OCI-LY1 (cell line): ENCODE measurements at regions not wholly inside any gene's neighbourhood (a gene's known extent, or its start where the extent isn't known, plus 50 kb on each side); places are given as distances from the start of the nearest gene placed in this dataset.

Experiments
- H2AFZ ChIP-seq: fragments of 200-600 bp; sonication (generic), shearing (Covaris generic); 2 replicates; pipeline ENCODE4 v1.6.0; 2014; ENCODE audit warnings: antibody characterized with exemption, mild to moderate bottlenecking, low read length
- H3F3A ChIP-seq: fragments of 200-600 bp; sonication (generic), shearing (Covaris generic); 2 replicates; pipeline ENCODE4 v1.6.0; 2014; ENCODE audit warnings: mild to moderate bottlenecking, antibody characterized with exemption, low read length, moderate library complexity; ENCODE audit not compliant: insufficient read depth
- H3K27ac ChIP-seq: fragments of 200-600 bp; sonication (generic); 2 replicates; pipeline ENCODE4 v1.5.1; 2014; ENCODE audit warnings: low read length, mixed run types, mild to moderate bottlenecking, low read depth; ENCODE audit not compliant: poor library complexity, severe bottlenecking
- H3K27me3 ChIP-seq: fragments of 200-600 bp; sonication (generic); 2 replicates; pipeline ENCODE4 v1.6.0; 2014; ENCODE audit warnings: antibody characterized with exemption, mild to moderate bottlenecking, low read length, moderate library complexity; ENCODE audit not compliant: insufficient read depth
- H3K36me3 ChIP-seq: fragments of 200-600 bp; sonication (generic); 2 replicates; pipeline ENCODE4 v1.6.1; 2014; ENCODE audit warnings: mild to moderate bottlenecking, antibody characterized with exemption, low read length, moderate library complexity, mixed read lengths; ENCODE audit not compliant: insufficient read depth
- H3K4me1 ChIP-seq: fragments of 200-600 bp; sonication (generic); 2 replicates; pipeline ENCODE4 v1.5.1; 2014; ENCODE audit warnings: mild to moderate bottlenecking, low read length, moderate library complexity; ENCODE audit not compliant: insufficient read depth, severe bottlenecking
- H3K4me2 ChIP-seq: fragments of 200-600 bp; sonication (generic), shearing (Covaris generic); 2 replicates; pipeline ENCODE4 v1.6.1; 2014; ENCODE audit warnings: low read length
- H3K4me3 ChIP-seq: fragments of 200-600 bp; sonication (generic); 2 replicates; pipeline ENCODE4 v1.5.1; 2014; ENCODE audit warnings: low read length, low read depth, mild to moderate bottlenecking, mixed read lengths; ENCODE audit not compliant: poor library complexity, severe bottlenecking
- H3K79me2 ChIP-seq: fragments of 200-600 bp; shearing (Covaris generic); 2 replicates; pipeline ENCODE4 v1.6.1; 2016; ENCODE audit warnings: mixed run types, low read length, mixed read lengths; ENCODE audit not compliant: insufficient read depth
- H3K9ac ChIP-seq: fragments of 200-600 bp; sonication (generic), shearing (Covaris generic); 2 replicates; pipeline ENCODE4 v1.6.1; 2014; ENCODE audit warnings: mild to moderate bottlenecking, low read length, mixed read lengths
- H3K9me2 ChIP-seq: fragments of 200-600 bp; sonication (generic), shearing (Covaris generic); 2 replicates; pipeline ENCODE4 v1.6.1; 2014; ENCODE audit warnings: low read depth, mild to moderate bottlenecking, low read length, mixed read lengths
- H3K9me3 ChIP-seq: fragments of 200-600 bp; shearing (Covaris generic); 2 replicates; pipeline ENCODE4 v1.6.1; 2014; ENCODE audit warnings: low read length, mixed read lengths
- H4K20me1 ChIP-seq: fragments of 200-600 bp; sonication (generic), shearing (Covaris generic); 2 replicates; pipeline ENCODE4 v1.6.0; 2016; ENCODE audit warnings: mild to moderate bottlenecking, low read length; ENCODE audit not compliant: insufficient read depth
- EZH2 ChIP-seq: fragments of 200-600 bp; sonication (generic), shearing (Covaris generic); IDR thresholded peaks from 2 replicates; pipeline ENCODE4 v1.8.0; 2017; ENCODE audit warnings: borderline replicate concordance, mixed run types, mild to moderate bottlenecking, antibody characterized with exemption, low read length, moderate library complexity, mixed read lengths
- TF ChIP-seq, protein P1 (sequence below): fragments of 200-600 bp; sonication (generic), shearing (Covaris generic); IDR thresholded peaks from 2 replicates; pipeline ENCODE4 v1.5.1; 2017; ENCODE audit warnings: mild to moderate bottlenecking, antibody characterized with exemption, low read length, moderate library complexity, mixed read lengths

GRCh38 chr2:103254611-103255010 is 492.8 kb downstream of the TMEM182 start:
- no peaks in the 10 kb centered on the region for H3K36me3 ChIP-seq
- no peak overlapping the region for H3K4me2 ChIP-seq
- H3K4me1 ChIP-seq = no peaks in the 10 kb centered on the region
- H2AFZ ChIP-seq = no peak overlapping the region
- TF ChIP-seq, protein P1, sequence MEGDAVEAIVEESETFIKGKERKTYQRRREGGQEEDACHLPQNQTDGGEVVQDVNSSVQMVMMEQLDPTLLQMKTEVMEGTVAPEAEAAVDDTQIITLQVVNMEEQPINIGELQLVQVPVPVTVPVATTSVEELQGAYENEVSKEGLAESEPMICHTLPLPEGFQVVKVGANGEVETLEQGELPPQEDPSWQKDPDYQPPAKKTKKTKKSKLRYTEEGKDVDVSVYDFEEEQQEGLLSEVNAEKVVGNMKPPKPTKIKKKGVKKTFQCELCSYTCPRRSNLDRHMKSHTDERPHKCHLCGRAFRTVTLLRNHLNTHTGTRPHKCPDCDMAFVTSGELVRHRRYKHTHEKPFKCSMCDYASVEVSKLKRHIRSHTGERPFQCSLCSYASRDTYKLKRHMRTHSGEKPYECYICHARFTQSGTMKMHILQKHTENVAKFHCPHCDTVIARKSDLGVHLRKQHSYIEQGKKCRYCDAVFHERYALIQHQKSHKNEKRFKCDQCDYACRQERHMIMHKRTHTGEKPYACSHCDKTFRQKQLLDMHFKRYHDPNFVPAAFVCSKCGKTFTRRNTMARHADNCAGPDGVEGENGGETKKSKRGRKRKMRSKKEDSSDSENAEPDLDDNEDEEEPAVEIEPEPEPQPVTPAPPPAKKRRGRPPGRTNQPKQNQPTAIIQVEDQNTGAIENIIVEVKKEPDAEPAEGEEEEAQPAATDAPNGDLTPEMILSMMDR = no peak
- TF ChIP-seq EZH2 = no peak
- H3K27ac ChIP-seq = no peak overlapping the region
- no peaks in the 10 kb centered on the region for H3K9me2 ChIP-seq
- H4K20me1 ChIP-seq = no peaks in the 10 kb centered on the region
- H3K9ac ChIP-seq = no peak overlapping the region
- H3K4me3 ChIP-seq = no peak overlapping the region
- H3K9me3 ChIP-seq = no peaks in the 10 kb centered on the region
- H3K27me3 ChIP-seq = no peaks in the 10 kb centered on the region
- H3F3A ChIP-seq = no peaks in the 10 kb centered on the region
- H3K79me2 ChIP-seq = no peaks in the 10 kb centered on the region

DNA sequence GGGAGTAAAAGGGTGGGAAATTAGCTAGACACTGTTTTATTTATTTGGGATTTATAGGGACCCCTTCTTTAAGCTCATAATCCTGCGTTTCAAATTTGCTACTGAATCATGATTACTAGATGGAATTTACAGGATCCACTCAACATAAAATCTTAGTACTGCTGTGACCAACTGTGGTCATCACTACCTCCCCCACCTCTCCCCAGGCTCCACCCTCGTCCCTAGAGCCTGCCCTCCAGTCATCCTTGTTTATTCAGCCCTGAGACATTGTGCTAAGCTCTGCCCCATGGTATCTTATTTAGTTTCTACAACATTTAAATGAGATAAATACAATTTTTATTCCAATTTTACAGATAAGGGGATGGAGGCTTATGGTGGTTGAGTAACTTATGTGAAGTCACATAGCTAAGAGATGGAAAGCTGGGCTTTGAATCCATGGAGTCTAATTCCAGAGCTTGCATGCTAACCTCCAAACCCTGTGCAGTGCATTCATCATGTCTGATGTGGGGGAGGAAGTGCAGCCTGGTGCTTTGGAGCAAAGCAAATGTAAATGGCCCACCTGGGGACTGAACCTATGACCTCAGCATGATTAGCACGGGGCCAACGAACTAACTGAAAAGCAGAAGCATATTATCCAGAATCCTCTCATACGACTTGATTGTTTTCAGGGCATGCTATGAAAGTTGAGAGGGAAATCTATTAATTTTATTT is 502.4 kb downstream of the TMEM182 start:
- H3K9me3 ChIP-seq = no peaks in the 10 kb centered on the region
- H3K27ac ChIP-seq = no peak overlapping the region
- no peaks in the 10 kb centered on the region for H3K9me2 ChIP-seq
- TF ChIP-seq, protein P1 = no peak
- TF ChIP-seq EZH2 = no peak
- H3K27me3 ChIP-seq = peaks cover 3% of the 10 kb centered on the region; the same call in 1 of the 2 replicates
- no peak overlapping the region for H2AFZ ChIP-seq
- no peak overlapping the region for H3K4me3 ChIP-seq
- no peaks in the 10 kb centered on the region for H4K20me1 ChIP-seq
- H3K4me1 ChIP-seq = no peaks in the 10 kb centered on the region
- H3K4me2 ChIP-seq = no peak overlapping the region
- H3K9ac ChIP-seq = no peak overlapping the region
- H3K79me2 ChIP-seq = no peaks in the 10 kb centered on the region
- H3K36me3 ChIP-seq = no peaks in the 10 kb centered on the region
- H3F3A ChIP-seq = no peaks in the 10 kb centered on the region

- Histone ChIP-seq H3K27me3 (peaks cover 3% of the 10 kb centered on the region; the same call in 1 of the 2 replicates), H4K20me1 (no peaks in the 10 kb centered on the region), H3K79me2 (no peaks in the 10 kb centered on the region), H3K36me3 (no peaks in the 10 kb centered on the region), H3K9me3 (no peaks in the 10 kb centered on the region), H3K4me2 (no peak overlapping the region), H3K27ac (no peak overlapping the region), H3K4me1 (no peaks in the 10 kb centered on the region), H3K4me3 (no peak overlapping the region), H3K9me2 (no peaks in the 10 kb centered on the region), H3K9ac (no peak overlapping the region), H3F3A (no peaks in the 10 kb centered on the region), H2AFZ (no peak overlapping the region)
- no peak for TF ChIP-seq EZH2
- TF ChIP-seq, protein P1 = no peak
These were observed 503.7 kb downstream of the TMEM182 start for GRCh38 chr2:103265521-103265920.
